ENCODE measurements at regions not wholly inside any gene's neighbourhood (a gene's known extent, or its start where the extent isn't known, plus 50 kb on each side); places are given as distances from the start of the nearest gene placed in this dataset.

GRCh38 chr19:30745476-30745985 is 373.3 kb downstream of the ZNF536 start:
- H3K4me2 ChIP-seq = no peak overlapping the region
- H3K36me3 ChIP-seq (ENCODE audit: insufficient read depth) = no peaks in the 10 kb centered on the region
- ATAC-seq (no peak), DNase-seq (ENCODE audit: low spot score) (no peak)
- peaks cover 8% of the 10 kb centered on the region for H3K9me3 Mint-ChIP-seq
- no peak for TF ChIP-seq ZNF462 (CRISPR knock-in tag; IDR thresholded peaks at IDR 0.05)
- TF ChIP-seq POLR2AphosphoS5 (IDR thresholded peaks at IDR 0.05; ENCODE audit: low read depth) = no peak
- no peak for TF ChIP-seq STAT1 (IDR thresholded peaks at IDR 0.05; ENCODE audit: unreplicated experiment)
- TF ChIP-seq ZNF331 (CRISPR knock-in tag; IDR thresholded peaks at IDR 0.05; ENCODE audit: low read depth) = no peak
- no peak for TF ChIP-seq CREB1 (CRISPR knock-in tag; IDR thresholded peaks at IDR 0.05; ENCODE audit: low read depth)
- no peak for TF ChIP-seq CTCF (conservative IDR thresholded peaks at IDR 0.05; ENCODE audit: low read depth in 2 of 2)
- no peak for TF ChIP-seq EZH2phosphoT487 (IDR thresholded peaks at IDR 0.05; ENCODE audit: unreplicated experiment)
- TF ChIP-seq ETS1 (IDR thresholded peaks at IDR 0.05) = no peak
- no peak for TF ChIP-seq NANOG (IDR thresholded peaks at IDR 0.05; ENCODE audit: borderline replicate concordance)
- TF ChIP-seq ZNF114 (CRISPR knock-in tag; IDR thresholded peaks at IDR 0.05) = no peak
- TF ChIP-seq JUNB (IDR thresholded peaks at IDR 0.05; ENCODE audit: unreplicated experiment) = no peak
- TF ChIP-seq EZH2 (IDR thresholded peaks at IDR 0.05; ENCODE audit: low read depth, unreplicated experiment) = no peak
- no peak for TF ChIP-seq REST (IDR thresholded peaks at IDR 0.05; ENCODE audit: unreplicated experiment)
- H2AFZ ChIP-seq = no peak overlapping the region
- peaks cover 2% of the 10 kb centered on the region for H3K27me3 Mint-ChIP-seq (ENCODE audit: insufficient read depth, low read depth, poor library complexity)
- H3K9me2 ChIP-seq (ENCODE audit: insufficient read depth) = peaks cover 11% of the 10 kb centered on the region; the same call in 1 of the 2 replicates
- H3K27me3 ChIP-seq (ENCODE audit: insufficient read depth) = no peaks in the 10 kb centered on the region
- no peak overlapping the region for H3K4me3 ChIP-seq
- H3K4me1 ChIP-seq (ENCODE audit: insufficient read depth) = no peaks in the 10 kb centered on the region
- no peaks in the 10 kb centered on the region for H4K20me1 ChIP-seq (replicated peaks; ENCODE audit: insufficient read depth)
- no peak overlapping the region for H3K27ac ChIP-seq (ENCODE audit: low read depth)
- H3F3A ChIP-seq (replicated peaks; ENCODE audit: low read depth) = no peaks in the 10 kb centered on the region
- H3K79me2 ChIP-seq (replicated peaks; ENCODE audit: insufficient read depth) = no peaks in the 10 kb centered on the region
- no peaks in the 10 kb centered on the region for H3K4me1 Mint-ChIP-seq
- no peak overlapping the region for H3K27ac Mint-ChIP-seq
- H3K36me3 Mint-ChIP-seq (ENCODE audit: low read depth) = no peaks in the 10 kb centered on the region
- H3K4me3 Mint-ChIP-seq = no peak overlapping the region
